Embryonic facial prominence (tissue), 1 donor: ENCODE measurements at regions not wholly inside any gene's neighbourhood (a gene's known extent, or its start where the extent isn't known, plus 50 kb on each side); places are given as distances from the start of the nearest gene placed in this dataset.
"Not testable (repeated sequence)": the region's sequence is repeated elsewhere in the genome, so short reads cannot be mapped to it uniquely, and the experiment has no call there.

Source experiments
- DNase-seq: peaks from one replicate; pipeline ENCODE4 v3.0.0-alpha.2; 2016; ENCODE audit errors: extremely low spot score

GRCh38 chr4:79850626-79851025 lies 222.4 kb downstream of the ANTXR2 start:
- no peak for DNase-seq

- no peak for DNase-seq
Measured at GRCh38 chr4:79848329-79848728, 224.7 kb downstream of the ANTXR2 start.

- no peak for DNase-seq
Measured at GRCh38 chr4:79847411-79847810, 225.6 kb downstream of the ANTXR2 start.

GRCh38 chr4:79842162-79842561 lies 230.9 kb downstream of the ANTXR2 start:
- no peak for DNase-seq

- DNase-seq, result no peak
Measured at GRCh38 chr4:79833857-79834256, 239.2 kb downstream of the ANTXR2 start.

GRCh38 chr4:79831701-79832514 lies 241.1 kb downstream of the ANTXR2 start:
- no peak for DNase-seq

GRCh38 chr4:79831119-79831528 lies 241.9 kb downstream of the ANTXR2 start:
- DNase-seq, result no peak

- DNase-seq, result no peak
Measured at GRCh38 chr4:79827283-79827682, 245.7 kb downstream of the ANTXR2 start.

- DNase-seq, result no peak
Measured at GRCh38 chr4:79823148-79823763, 249.8 kb downstream of the ANTXR2 start.

- no peak for DNase-seq
Measured at GRCh38 chr4:79820427-79820826, 252.6 kb downstream of the ANTXR2 start.

- DNase-seq, result not testable (repeated sequence)
Measured at GRCh38 chr4:79807933-79808332, 265.1 kb downstream of the ANTXR2 start.

- DNase-seq, result no peak
Measured at GRCh38 chr4:79798047-79798446, 275.0 kb downstream of the ANTXR2 start.

GRCh38 chr4:79796948-79797347 lies 276.1 kb downstream of the ANTXR2 start:
- no peak for DNase-seq

- no peak for DNase-seq
Measured at GRCh38 chr4:79788884-79789283, 284.1 kb downstream of the ANTXR2 start.

GRCh38 chr4:79780129-79780528 lies 292.9 kb downstream of the ANTXR2 start:
- no peak for DNase-seq

- DNase-seq, result no peak
Measured at GRCh38 chr4:79772510-79772909, 300.5 kb downstream of the ANTXR2 start.

GRCh38 chr4:79764120-79764519 lies 308.9 kb downstream of the ANTXR2 start:
- DNase-seq, result no peak

GRCh38 chr4:79763486-79764075 lies 309.4 kb downstream of the ANTXR2 start:
- DNase-seq, result no peak

- DNase-seq, result no peak
Measured at GRCh38 chr4:79759793-79760192, 313.2 kb downstream of the ANTXR2 start.

GRCh38 chr4:79757600-79757999 lies 315.4 kb downstream of the ANTXR2 start:
- no peak for DNase-seq

GRCh38 chr4:79756140-79756895 lies 316.7 kb downstream of the ANTXR2 start:
- DNase-seq, result no peak

GRCh38 chr4:79748835-79749234 lies 324.2 kb downstream of the ANTXR2 start:
- no peak for DNase-seq
